Stimulated activated CD4-positive, alpha-beta T cell treated with anti-CD3 and anti-CD28 coated beads, Interleukin-12 subunit alpha, Interleukin-12 subunit beta, amount 100 ng/mL, for 4 hours (primary cell): ENCODE measurements at regions not wholly inside any gene's neighbourhood (a gene's known extent, or its start where the extent isn't known, plus 50 kb on each side); places are given as distances from the start of the nearest gene placed in this dataset.

Source experiments
- DNase-seq: peaks from one replicate; pipeline ENCODE4 v3.0.0-alpha.2; 2020

GRCh38 chr11:80362563-80363340 lies 921.9 kb upstream of the TENM4 start:
- DNase-seq: no peak

GRCh38 chr11:80355251-80355650 lies 914.4 kb upstream of the TENM4 start:
- no peak for DNase-seq

- DNase-seq: no peak
Measured at GRCh38 chr11:80350541-80350940, 909.7 kb upstream of the TENM4 start.

GRCh38 chr11:80349997-80350396 lies 909.2 kb upstream of the TENM4 start:
- no peak for DNase-seq

- DNase-seq: no peak
Measured at GRCh38 chr11:80346353-80347059, 905.7 kb upstream of the TENM4 start.

- no peak for DNase-seq
Measured at GRCh38 chr11:80343436-80343835, 902.6 kb upstream of the TENM4 start.

GRCh38 chr11:80338231-80338630 lies 897.4 kb upstream of the TENM4 start:
- no peak for DNase-seq

- no peak for DNase-seq
Measured at GRCh38 chr11:80331694-80332093, 890.9 kb upstream of the TENM4 start.

GRCh38 chr11:80330264-80330663 lies 889.4 kb upstream of the TENM4 start:
- no peak for DNase-seq

- DNase-seq: no peak
Measured at GRCh38 chr11:80328774-80329173, 887.9 kb upstream of the TENM4 start.

- no peak for DNase-seq
Measured at GRCh38 chr11:80327956-80328614, 887.3 kb upstream of the TENM4 start.

- no peak for DNase-seq
Measured at GRCh38 chr11:80321786-80322185, 881.0 kb upstream of the TENM4 start.

- no peak for DNase-seq
Measured at GRCh38 chr11:80320765-80321164, 879.9 kb upstream of the TENM4 start.

- DNase-seq: no peak
Measured at GRCh38 chr11:80320226-80320625, 879.4 kb upstream of the TENM4 start.

- DNase-seq: no peak
Measured at GRCh38 chr11:80317612-80318011, 876.8 kb upstream of the TENM4 start.

- DNase-seq: no peak
Measured at GRCh38 chr11:80315200-80315599, 874.4 kb upstream of the TENM4 start.

- DNase-seq: no peak
Measured at GRCh38 chr11:80309301-80309700, 868.5 kb upstream of the TENM4 start.

GRCh38 chr11:80307676-80308075 lies 866.8 kb upstream of the TENM4 start:
- DNase-seq: no peak

GRCh38 chr11:80297858-80298632 lies 857.2 kb upstream of the TENM4 start:
- no peak for DNase-seq

GRCh38 chr11:80293293-80293692 lies 852.5 kb upstream of the TENM4 start:
- no peak for DNase-seq

- DNase-seq: no peak
Measured at GRCh38 chr11:80284946-80285785, 844.3 kb upstream of the TENM4 start.

- DNase-seq: no peak
Measured at GRCh38 chr11:80282643-80283042, 841.8 kb upstream of the TENM4 start.
